GM18498 (cell line): ENCODE measurements at regions not wholly inside any gene's neighbourhood (a gene's known extent, or its start where the extent isn't known, plus 50 kb on each side); places are given as distances from the start of the nearest gene placed in this dataset.
A peak's percentile ranks its signal among the peaks of the same experiment; 100 is the strongest.
"Not testable (repeated sequence)": the region's sequence is repeated elsewhere in the genome, so short reads cannot be mapped to it uniquely, and the experiment has no call there.

ENCODE experiments used
- ATAC-seq: cut with Tn5 transposase; IDR thresholded peaks from one replicate; pipeline ENCODE4 v1.9.1; 2021; ENCODE audit warnings: mild to moderate bottlenecking, moderate library complexity; ENCODE audit not compliant: unreplicated experiment

- ATAC-seq = no peak
Measured at GRCh38 chr2:59770651-59771050, 782.8 kb downstream of the BCL11A start.

GRCh38 chr2:59761966-59762365 is 791.5 kb downstream of the BCL11A start:
- no peak for ATAC-seq

- no peak for ATAC-seq
Measured at GRCh38 chr2:59756150-59756549, 797.3 kb downstream of the BCL11A start.

- ATAC-seq = no peak
Measured at GRCh38 chr2:59754011-59754735, 799.3 kb downstream of the BCL11A start.

GRCh38 chr2:59752512-59752911 is 800.9 kb downstream of the BCL11A start:
- no peak for ATAC-seq

- no peak for ATAC-seq
Measured at GRCh38 chr2:59752071-59752470, 801.4 kb downstream of the BCL11A start.

GRCh38 chr2:59751214-59751613 is 802.2 kb downstream of the BCL11A start:
- ATAC-seq = not testable (repeated sequence)

GRCh38 chr2:59746291-59746690 is 807.2 kb downstream of the BCL11A start:
- no peak for ATAC-seq

- no peak for ATAC-seq
Measured at GRCh38 chr2:59745085-59745484, 808.4 kb downstream of the BCL11A start.

- no peak for ATAC-seq
Measured at GRCh38 chr2:59744436-59744835, 809.0 kb downstream of the BCL11A start.

GRCh38 chr2:59741840-59742239 is 811.6 kb downstream of the BCL11A start:
- ATAC-seq = no peak

- no peak for ATAC-seq
Measured at GRCh38 chr2:59739166-59739565, 814.3 kb downstream of the BCL11A start.

- no peak for ATAC-seq
Measured at GRCh38 chr2:59737299-59737698, 816.2 kb downstream of the BCL11A start.

- no peak for ATAC-seq
Measured at GRCh38 chr2:59734743-59735142, 818.7 kb downstream of the BCL11A start.

- no peak for ATAC-seq
Measured at GRCh38 chr2:59733970-59734369, 819.5 kb downstream of the BCL11A start.

- no peak for ATAC-seq
Measured at GRCh38 chr2:59733567-59733930, 819.9 kb downstream of the BCL11A start.

- no peak for ATAC-seq
Measured at GRCh38 chr2:59732871-59733566, 820.4 kb downstream of the BCL11A start.

- ATAC-seq = no peak
Measured at GRCh38 chr2:59727121-59727590, 826.3 kb downstream of the BCL11A start.

GRCh38 chr2:59726228-59727120 is 827.0 kb downstream of the BCL11A start:
- peak; percentile 58 for ATAC-seq

GRCh38 chr2:59724746-59725145 is 828.7 kb downstream of the BCL11A start:
- ATAC-seq = no peak

GRCh38 chr2:59720296-59720866 is 833.1 kb downstream of the BCL11A start:
- ATAC-seq = no peak
